ENCODE measurements at regions not wholly inside any gene's neighbourhood (a gene's known extent, or its start where the extent isn't known, plus 50 kb on each side); places are given as distances from the start of the nearest gene placed in this dataset.

GRCh38 chr11:119897046-119897440 is 168.0 kb upstream of the NECTIN1 start:
- H3K36me3 ChIP-seq, result no peaks in the 10 kb centered on the region
- H3K4me3 ChIP-seq, result no peak overlapping the region
- H3K27me3 ChIP-seq, result no peaks in the 10 kb centered on the region
- H3K9me3 ChIP-seq, result no peaks in the 10 kb centered on the region
- DNase-seq, result no peak

- no peaks in the 10 kb centered on the region for H3K27me3 ChIP-seq
- no peak for DNase-seq
- H3K36me3 ChIP-seq, result no peaks in the 10 kb centered on the region
- no peak overlapping the region for H3K4me3 ChIP-seq
- no peaks in the 10 kb centered on the region for H3K9me3 ChIP-seq
Observed at GRCh38 chr11:119896387-119897045, 167.5 kb upstream of the NECTIN1 start.

GRCh38 chr11:119895981-119896380 is 167.0 kb upstream of the NECTIN1 start:
- no peak for DNase-seq
- no peaks in the 10 kb centered on the region for H3K36me3 ChIP-seq
- H3K4me3 ChIP-seq, result no peak overlapping the region
- H3K27me3 ChIP-seq, result no peaks in the 10 kb centered on the region
- H3K9me3 ChIP-seq, result no peaks in the 10 kb centered on the region

GRCh38 chr11:119894916-119895315 is 165.9 kb upstream of the NECTIN1 start:
- Histone ChIP-seq H3K4me3 (no peak overlapping the region), H3K36me3 (no peaks in the 10 kb centered on the region), H3K27me3 (no peaks in the 10 kb centered on the region), H3K9me3 (no peaks in the 10 kb centered on the region)
- DNase-seq, result no peak

- Histone ChIP-seq H3K36me3 (no peaks in the 10 kb centered on the region), H3K4me3 (no peak overlapping the region), H3K9me3 (no peaks in the 10 kb centered on the region), H3K27me3 (no peaks in the 10 kb centered on the region)
- no peak for DNase-seq
Observed at GRCh38 chr11:119892311-119892808, 163.4 kb upstream of the NECTIN1 start.

GRCh38 chr11:119891055-119891768 is 162.2 kb upstream of the NECTIN1 start:
- no peak for DNase-seq
- Histone ChIP-seq H3K36me3 (no peaks in the 10 kb centered on the region), H3K4me3 (no peak overlapping the region), H3K9me3 (no peaks in the 10 kb centered on the region), H3K27me3 (0 out of 2 replicates have a peak, but pooled peaks cover 2% of the 10 kb centered on the region)

- H3K27me3 ChIP-seq, result 0 out of 2 replicates have a peak, but pooled peaks cover 2% of the 10 kb centered on the region
- no peaks in the 10 kb centered on the region for H3K9me3 ChIP-seq
Observed at GRCh38 chr11:119890466-119890865, 161.5 kb upstream of the NECTIN1 start.

GRCh38 chr11:119889728-119890280 is 160.8 kb upstream of the NECTIN1 start:
- Histone ChIP-seq H3K36me3 (no peaks in the 10 kb centered on the region), H3K9me3 (no peaks in the 10 kb centered on the region), H3K27me3 (0 out of 2 replicates have a peak, but pooled peaks cover 2% of the 10 kb centered on the region), H3K4me3 (no peak overlapping the region)
- no peak for DNase-seq

More at GRCh38 chr11:119890466-119890865, 161.5 kb upstream of the NECTIN1 start:
- Histone ChIP-seq H3K36me3 (no peaks in the 10 kb centered on the region), H3K4me3 (no peak overlapping the region)
- DNase-seq, result no peak

- no peak overlapping the region for H3K4me3 ChIP-seq
- 0 out of 2 replicates have a peak, but pooled peaks cover 2% of the 10 kb centered on the region for H3K27me3 ChIP-seq
- H3K9me3 ChIP-seq, result no peaks in the 10 kb centered on the region
- H3K36me3 ChIP-seq, result no peaks in the 10 kb centered on the region
- no peak for DNase-seq
Observed at GRCh38 chr11:119889111-119889510, 160.1 kb upstream of the NECTIN1 start.

GRCh38 chr11:119888119-119888518 is 159.1 kb upstream of the NECTIN1 start:
- DNase-seq, result no peak
- no peaks in the 10 kb centered on the region for H3K36me3 ChIP-seq
- 0 out of 2 replicates have a peak, but pooled peaks cover 2% of the 10 kb centered on the region for H3K27me3 ChIP-seq
- no peak overlapping the region for H3K4me3 ChIP-seq
- no peaks in the 10 kb centered on the region for H3K9me3 ChIP-seq

- Histone ChIP-seq H3K9me3 (no peaks in the 10 kb centered on the region), H3K4me3 (no peak overlapping the region), H3K27me3 (peaks cover 2% of the 10 kb centered on the region; the same call in 1 of the 2 replicates), H3K36me3 (no peaks in the 10 kb centered on the region)
- no peak for DNase-seq
Observed at GRCh38 chr11:119886667-119887230, 157.7 kb upstream of the NECTIN1 start.

GRCh38 chr11:119885861-119886567 is 157.0 kb upstream of the NECTIN1 start:
- Histone ChIP-seq H3K4me3 (no peak overlapping the region), H3K9me3 (no peaks in the 10 kb centered on the region), H3K27me3 (peaks cover 2% of the 10 kb centered on the region; the same call in 1 of the 2 replicates), H3K36me3 (no peaks in the 10 kb centered on the region)
- no peak for DNase-seq

GRCh38 chr11:119885067-119885466 is 156.1 kb upstream of the NECTIN1 start:
- H3K9me3 ChIP-seq, result no peaks in the 10 kb centered on the region
- H3K36me3 ChIP-seq, result no peaks in the 10 kb centered on the region
- no peak for DNase-seq
- H3K4me3 ChIP-seq, result no peak overlapping the region
- H3K27me3 ChIP-seq, result peaks cover 2% of the 10 kb centered on the region; the same call in 1 of the 2 replicates

GRCh38 chr11:119882316-119882715 is 153.3 kb upstream of the NECTIN1 start:
- DNase-seq, result no peak
- no peaks in the 10 kb centered on the region for H3K9me3 ChIP-seq
- no peaks in the 10 kb centered on the region for H3K36me3 ChIP-seq

GRCh38 chr11:119880873-119881272 is 151.9 kb upstream of the NECTIN1 start:
- no peaks in the 10 kb centered on the region for H3K36me3 ChIP-seq
- H3K9me3 ChIP-seq, result no peaks in the 10 kb centered on the region
- no peaks in the 10 kb centered on the region; the same call in 1 of the 2 replicates for H3K27me3 ChIP-seq
- no peak overlapping the region for H3K4me3 ChIP-seq
- DNase-seq, result no peak

More at GRCh38 chr11:119882316-119882715, 153.3 kb upstream of the NECTIN1 start:
- Histone ChIP-seq H3K4me3 (no peak overlapping the region), H3K27me3 (peaks cover 2% of the 10 kb centered on the region; the same call in 1 of the 2 replicates)

- no peaks in the 10 kb centered on the region; the same call in 1 of the 2 replicates for H3K27me3 ChIP-seq
- no peaks in the 10 kb centered on the region for H3K36me3 ChIP-seq
- H3K9me3 ChIP-seq, result no peaks in the 10 kb centered on the region
- H3K4me3 ChIP-seq, result no peak overlapping the region
- no peak for DNase-seq
Observed at GRCh38 chr11:119880143-119880542, 151.1 kb upstream of the NECTIN1 start.
